GM12872 (cell line): ENCODE measurements at regions not wholly inside any gene's neighbourhood (a gene's known extent, or its start where the extent isn't known, plus 50 kb on each side); places are given as distances from the start of the nearest gene placed in this dataset.

Experiments used
- CTCF ChIP-seq: IDR thresholded peaks from 3 replicates; pipeline ENCODE4 v1.5.1; 2011; ENCODE audit warnings: low read depth, mild to moderate bottlenecking, low read length, moderate library complexity; ENCODE audit not compliant: insufficient read depth

GRCh38 chr5:110812639-110813038, 73.8 kb downstream of the SLC25A46 start:
- no peak for TF ChIP-seq CTCF

GRCh38 chr5:110815916-110816605, 77.3 kb downstream of the SLC25A46 start:
- no peak for TF ChIP-seq CTCF

- TF ChIP-seq CTCF: no peak
These were observed 78.7 kb downstream of the SLC25A46 start for GRCh38 chr5:110817459-110817858.

- TF ChIP-seq CTCF: no peak
These were observed 84.8 kb downstream of the SLC25A46 start for GRCh38 chr5:110823571-110823970.

- no peak for TF ChIP-seq CTCF
These were observed 86.2 kb downstream of the SLC25A46 start for GRCh38 chr5:110824936-110825441.

- no peak for TF ChIP-seq CTCF
These were observed 93.9 kb downstream of the SLC25A46 start for GRCh38 chr5:110832683-110833082.

GRCh38 chr5:110836851-110837250, 98.0 kb downstream of the SLC25A46 start:
- TF ChIP-seq CTCF: no peak
